ENCODE measurements at regions not wholly inside any gene's neighbourhood (a gene's known extent, or its start where the extent isn't known, plus 50 kb on each side); places are given as distances from the start of the nearest gene placed in this dataset.

DNA sequence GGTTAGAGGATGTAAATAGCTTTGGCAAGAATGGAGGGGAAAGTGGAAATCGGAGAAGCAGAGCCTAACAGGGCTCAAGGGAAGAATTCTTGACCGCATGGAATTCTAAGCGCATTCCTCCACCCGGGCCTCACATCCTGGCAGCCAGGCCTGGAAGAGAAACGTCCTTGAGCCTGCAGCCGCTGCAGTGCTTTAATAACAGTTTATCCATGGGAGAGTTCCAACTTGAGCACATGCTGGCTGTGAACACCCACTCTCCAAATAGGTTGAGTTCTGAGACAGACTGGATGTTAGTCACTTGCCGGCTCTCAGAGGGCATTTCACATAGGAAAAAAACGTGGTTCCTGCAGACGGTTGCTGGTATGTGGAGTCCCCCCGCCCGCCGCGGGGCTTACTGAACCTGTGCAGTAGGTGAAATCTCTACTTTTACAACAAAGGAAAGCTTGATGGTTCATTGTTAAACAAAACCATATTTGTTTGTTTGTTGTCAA is 61.4 kb upstream of the STEAP1B start:
- no peaks in the 10 kb centered on the region for H3K36me3 Mint-ChIP-seq (ENCODE audit: low read depth)
- H3K27me3 Mint-ChIP-seq = peaks cover 19% of the 10 kb centered on the region
- no peaks in the 10 kb centered on the region for H3K9me3 Mint-ChIP-seq
- no peak overlapping the region for H3K4me3 Mint-ChIP-seq
- H3K27ac Mint-ChIP-seq = no peak overlapping the region
- peaks cover 45% of the 10 kb centered on the region for H3K4me1 Mint-ChIP-seq (ENCODE audit: low read depth)

DNA sequence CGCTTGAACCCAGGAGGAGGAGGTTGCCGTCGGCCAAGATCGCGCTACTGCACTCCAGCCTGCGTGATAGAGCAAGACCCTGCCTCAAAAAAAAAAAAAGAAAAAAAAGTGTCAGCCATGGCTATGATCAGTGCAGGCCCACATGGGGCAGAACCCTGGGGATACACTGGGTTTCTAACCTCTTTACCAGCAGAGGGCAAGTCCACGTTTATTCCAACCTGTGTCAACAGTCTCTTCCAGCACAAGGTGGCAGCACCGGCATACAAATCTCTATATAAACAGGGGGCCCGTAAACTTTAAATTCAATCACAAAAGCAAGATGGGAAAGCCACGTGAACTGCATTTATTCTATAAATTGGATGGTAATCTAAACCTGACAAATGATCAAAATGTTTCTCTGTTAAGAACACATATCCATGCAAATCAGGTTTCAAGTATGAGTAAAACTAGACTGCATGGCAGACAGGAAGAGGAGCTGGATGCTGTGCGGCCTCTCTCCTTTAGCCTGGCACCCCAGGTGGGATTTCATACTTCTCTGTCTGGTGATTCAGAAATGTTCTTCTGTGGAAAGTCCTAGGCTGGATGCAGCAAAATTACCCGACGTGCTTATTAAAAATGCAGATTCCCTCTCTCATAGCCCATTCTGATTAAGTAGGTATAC is 60.0 kb upstream of the STEAP1B start:
- Mint-ChIP-seq H3K27ac (no peak overlapping the region), H3K36me3 (ENCODE audit: low read depth) (no peaks in the 10 kb centered on the region), H3K9me3 (no peaks in the 10 kb centered on the region), H3K27me3 (peaks cover 12% of the 10 kb centered on the region), H3K4me1 (ENCODE audit: low read depth) (peaks cover 31% of the 10 kb centered on the region), H3K4me3 (no peak overlapping the region)

GRCh38 chr7:22557167-22557566 is 57.2 kb upstream of the STEAP1B start:
- H3K36me3 Mint-ChIP-seq (ENCODE audit: low read depth) = no peaks in the 10 kb centered on the region
- no peak overlapping the region for H3K27ac Mint-ChIP-seq
- H3K4me3 Mint-ChIP-seq = no peak overlapping the region
- H3K27me3 Mint-ChIP-seq = peaks cover 15% of the 10 kb centered on the region
- H3K9me3 Mint-ChIP-seq = no peaks in the 10 kb centered on the region
- peaks cover 4% of the 10 kb centered on the region for H3K4me1 Mint-ChIP-seq (ENCODE audit: low read depth)

DNA sequence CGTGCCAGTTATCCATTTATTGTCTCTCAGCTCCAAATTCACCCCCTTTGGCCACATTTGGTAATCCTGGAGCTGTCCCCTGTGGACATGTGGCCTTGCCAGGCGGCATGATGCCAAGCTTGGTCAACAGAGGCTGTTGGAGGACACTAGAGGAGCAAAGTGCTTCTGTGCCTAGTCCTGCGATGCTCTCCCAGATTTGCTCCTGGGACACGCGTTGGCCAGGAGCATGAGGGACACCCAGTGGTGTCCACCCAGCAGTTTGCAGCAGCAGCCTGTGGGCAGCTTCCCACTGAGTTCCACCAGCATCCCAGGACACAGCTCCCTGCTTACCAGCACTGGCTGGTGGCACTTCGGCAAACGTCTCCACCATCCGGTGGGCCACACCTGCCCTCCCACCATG is 55.5 kb upstream of the STEAP1B start:
- H3K27ac Mint-ChIP-seq = no peak overlapping the region
- H3K36me3 Mint-ChIP-seq (ENCODE audit: low read depth) = no peaks in the 10 kb centered on the region
- no peaks in the 10 kb centered on the region for H3K9me3 Mint-ChIP-seq
- H3K4me1 Mint-ChIP-seq (ENCODE audit: low read depth) = peaks cover 11% of the 10 kb centered on the region
- H3K4me3 Mint-ChIP-seq = no peak overlapping the region
- H3K27me3 Mint-ChIP-seq = peaks cover 32% of the 10 kb centered on the region

- Mint-ChIP-seq H3K27me3 (peaks cover 45% of the 10 kb centered on the region), H3K4me3 (no peak overlapping the region), H3K36me3 (ENCODE audit: low read depth) (no peaks in the 10 kb centered on the region), H3K27ac (no peak overlapping the region), H3K4me1 (ENCODE audit: low read depth) (peaks cover 24% of the 10 kb centered on the region), H3K9me3 (no peaks in the 10 kb centered on the region)
These were observed 54.2 kb upstream of the STEAP1B start for GRCh38 chr7:22554184-22554583.

DNA sequence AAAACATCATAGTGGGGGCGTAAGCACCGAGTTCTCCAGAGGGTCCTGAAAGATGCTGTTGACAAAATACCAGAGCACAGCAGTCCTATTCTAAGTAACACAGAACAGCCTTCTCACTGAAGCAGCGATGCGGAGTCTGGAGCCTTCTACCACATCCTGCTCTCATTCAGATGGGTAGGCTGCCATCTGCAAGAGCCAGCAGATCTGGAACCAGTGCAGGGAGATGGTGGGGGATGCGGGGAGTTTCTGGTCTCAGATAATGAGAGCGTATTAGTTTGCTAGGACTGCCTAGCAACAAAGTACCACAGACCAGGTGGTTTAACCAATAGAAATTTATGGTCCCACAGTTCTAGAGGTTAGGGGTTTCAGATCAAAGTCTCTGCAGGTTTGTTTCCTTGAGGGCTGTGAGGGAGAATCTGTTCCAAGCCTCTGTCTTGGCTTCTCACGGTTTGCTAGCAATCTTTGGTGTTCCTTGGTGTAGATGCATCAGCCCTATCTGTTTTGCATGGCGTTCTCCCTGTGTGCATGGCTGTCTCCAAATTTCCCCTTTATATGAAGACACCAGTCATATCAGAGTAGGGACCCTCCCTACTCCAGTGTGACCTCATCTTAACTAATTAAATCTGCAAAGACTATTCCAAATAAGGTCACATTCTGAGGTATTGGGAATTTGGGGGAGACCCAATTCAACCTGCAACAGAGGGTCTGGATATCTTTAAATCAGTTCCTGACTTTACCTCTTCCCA is 52.0 kb upstream of the STEAP1B start:
- Mint-ChIP-seq H3K4me3 (no peak overlapping the region), H3K9me3 (no peaks in the 10 kb centered on the region), H3K27ac (no peak overlapping the region), H3K4me1 (ENCODE audit: low read depth) (peaks cover 25% of the 10 kb centered on the region), H3K36me3 (ENCODE audit: low read depth) (no peaks in the 10 kb centered on the region), H3K27me3 (peaks cover 60% of the 10 kb centered on the region)

DNA sequence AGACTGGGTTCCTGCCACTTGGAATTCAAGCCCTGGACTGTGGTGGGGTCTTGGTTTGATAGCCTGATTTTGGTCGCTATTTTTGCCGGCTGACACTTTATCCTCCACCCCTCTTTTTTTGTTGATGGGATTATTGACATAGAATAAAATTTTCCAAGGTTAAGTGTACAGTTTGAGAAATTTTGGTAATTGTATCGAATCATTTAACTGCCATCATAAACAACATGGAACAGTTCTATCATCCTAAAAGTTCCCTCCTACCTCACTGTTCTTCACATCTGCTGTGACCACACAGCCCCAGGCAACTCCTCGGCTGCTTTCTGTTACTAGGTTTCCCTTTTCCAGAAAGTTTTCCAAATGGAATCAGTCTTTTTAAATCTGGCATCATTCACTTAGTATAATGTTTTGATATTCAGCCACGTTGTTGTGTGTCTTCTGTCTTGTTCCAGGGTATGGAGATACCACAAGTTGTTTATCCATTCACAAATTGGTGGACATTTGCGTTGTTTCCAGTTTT is 50.6 kb upstream of the STEAP1B start:
- peaks cover 68% of the 10 kb centered on the region for H3K27me3 Mint-ChIP-seq
- H3K9me3 Mint-ChIP-seq = no peaks in the 10 kb centered on the region
- peaks cover 25% of the 10 kb centered on the region for H3K4me1 Mint-ChIP-seq (ENCODE audit: low read depth)
- no peak overlapping the region for H3K27ac Mint-ChIP-seq
- no peak overlapping the region for H3K4me3 Mint-ChIP-seq
- H3K36me3 Mint-ChIP-seq (ENCODE audit: low read depth) = no peaks in the 10 kb centered on the region

- H3K9me3 Mint-ChIP-seq = no peaks in the 10 kb centered on the region
- peak overlapping the region; percentile 45 for H3K4me3 Mint-ChIP-seq
- peaks cover 70% of the 10 kb centered on the region for H3K27me3 Mint-ChIP-seq
- H3K36me3 Mint-ChIP-seq (ENCODE audit: low read depth) = no peaks in the 10 kb centered on the region
- no peak overlapping the region for H3K27ac Mint-ChIP-seq
- peaks cover 25% of the 10 kb centered on the region for H3K4me1 Mint-ChIP-seq (ENCODE audit: low read depth)
These were observed 49.9 kb upstream of the STEAP1B start for GRCh38 chr7:22549667-22550513.

All from stimulated activated naive CD8-positive, alpha-beta T cell treated with anti-CD3 and anti-CD28 coated beads, Interleukin-15, Interleukin-2, amounts not matched to agents 100 ng/mL and 50 ng/mL, for 24 hours (primary cell).